ENCODE measurements at regions not wholly inside any gene's neighbourhood (a gene's known extent, or its start where the extent isn't known, plus 50 kb on each side); places are given as distances from the start of the nearest gene placed in this dataset.

DNA sequence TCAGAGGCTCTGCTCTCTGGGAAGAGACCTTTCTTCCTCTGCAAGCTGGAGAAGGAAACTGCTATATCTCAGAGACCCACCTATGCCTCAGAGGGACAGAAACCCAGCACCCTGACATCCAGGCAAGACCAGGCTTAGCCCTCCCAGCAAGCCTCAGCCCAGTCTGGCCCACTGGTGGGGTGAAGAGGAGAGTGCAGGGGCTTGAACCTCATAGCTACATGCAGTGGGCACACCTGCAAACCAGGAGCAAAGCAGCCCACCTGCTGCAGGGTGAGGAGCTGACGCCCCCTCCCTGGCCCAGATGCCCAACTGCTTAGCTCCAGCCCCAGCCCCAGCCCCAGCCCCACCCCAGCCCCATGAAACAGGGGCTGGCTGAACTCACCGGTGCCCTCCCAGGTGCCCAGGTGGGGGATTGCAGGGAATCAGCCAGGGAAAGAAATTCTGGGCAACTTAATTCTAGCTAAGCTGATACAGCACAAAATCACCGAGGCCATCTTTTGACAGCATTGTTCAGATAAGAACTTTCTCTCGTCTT is 246.8 kb downstream of the BUD13 start:
- H3K9me2 ChIP-seq, result no peaks in the 10 kb centered on the region
- H3K4me1 ChIP-seq (ENCODE audit: control insufficient read depth in 1 of 2, insufficient read depth in 2 of 2, low read depth in 1 of 2, low read length in 1 of 2), result no peaks in the 10 kb centered on the region; a peak in 1 of 4 replicates
- no peaks in the 10 kb centered on the region for H3K36me3 ChIP-seq (replicated peaks in 1 of 2; ENCODE audit: control insufficient read depth in 1 of 2, insufficient read depth in 2 of 2, low read length in 1 of 2)
- TF ChIP-seq EZH2phosphoT487 (IDR thresholded peaks at IDR 0.05; ENCODE audit: borderline replicate concordance, low read depth), result no peak
- TF ChIP-seq NFIC (IDR thresholded peaks at IDR 0.05; ENCODE audit: borderline replicate concordance), result no peak
- no peak for TF ChIP-seq RCOR1 (IDR thresholded peaks at IDR 0.05; ENCODE audit: low read length)
- TF ChIP-seq TEAD4 (IDR thresholded peaks at IDR 0.05; ENCODE audit: borderline replicate concordance, insufficient read depth), result no peak
- TF ChIP-seq SIN3A (IDR thresholded peaks at IDR 0.05; ENCODE audit: borderline replicate concordance, low read depth, low read length), result no peak
- TF ChIP-seq, protein P1, sequence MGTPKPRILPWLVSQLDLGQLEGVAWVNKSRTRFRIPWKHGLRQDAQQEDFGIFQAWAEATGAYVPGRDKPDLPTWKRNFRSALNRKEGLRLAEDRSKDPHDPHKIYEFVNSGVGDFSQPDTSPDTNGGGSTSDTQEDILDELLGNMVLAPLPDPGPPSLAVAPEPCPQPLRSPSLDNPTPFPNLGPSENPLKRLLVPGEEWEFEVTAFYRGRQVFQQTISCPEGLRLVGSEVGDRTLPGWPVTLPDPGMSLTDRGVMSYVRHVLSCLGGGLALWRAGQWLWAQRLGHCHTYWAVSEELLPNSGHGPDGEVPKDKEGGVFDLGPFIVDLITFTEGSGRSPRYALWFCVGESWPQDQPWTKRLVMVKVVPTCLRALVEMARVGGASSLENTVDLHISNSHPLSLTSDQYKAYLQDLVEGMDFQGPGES (IDR thresholded peaks at IDR 0.05; ENCODE audit: low read depth, low read length), result no peak
- TF ChIP-seq CHD2 (IDR thresholded peaks at IDR 0.05; ENCODE audit: low read length, partially characterized antibody), result no peak
- DNase-seq, result no peak
- no peaks in the 10 kb centered on the region for H3F3A ChIP-seq (replicated peaks; ENCODE audit: insufficient read depth)
- H4K20me1 ChIP-seq (ENCODE audit: insufficient read depth), result no peaks in the 10 kb centered on the region
- no peaks in the 10 kb centered on the region for H3K79me2 ChIP-seq (ENCODE audit: insufficient read depth)
- H3K9me3 ChIP-seq, result no peaks in the 10 kb centered on the region
- POLR2A ChIA-PET, result interaction anchor here (1.3 kb wide), 1 partner anchor 98 kb away, joined by 3 read pairs; no protein-coding TSS in a partner anchor
- no peaks in the 10 kb centered on the region for H3K27me3 ChIP-seq (ENCODE audit: insufficient read depth)
- CTCF ChIA-PET, result interaction anchor here (0.7 to 1.4 kb wide), 2 partner anchors 10 to 13 kb away, joined by 3 to 4 read pairs; no protein-coding TSS in a partner anchor
- WGBS (ENCODE audit: low lambda C conversion rate), result 50% methylated on average over 3 of the region's 4 CpGs
- H2AFZ ChIP-seq (ENCODE audit: low read depth), result no peak overlapping the region
- H3K4me2 ChIP-seq, result no peak overlapping the region
- no peak overlapping the region for H3K9ac ChIP-seq
- H3K4me3 ChIP-seq (ENCODE audit: low read depth in 2 of 2, low read length in 1 of 2), result no peak overlapping the region
- H3K27ac ChIP-seq (ENCODE audit: low read depth in 2 of 2, low read length in 1 of 2), result no peak overlapping the region

DNA sequence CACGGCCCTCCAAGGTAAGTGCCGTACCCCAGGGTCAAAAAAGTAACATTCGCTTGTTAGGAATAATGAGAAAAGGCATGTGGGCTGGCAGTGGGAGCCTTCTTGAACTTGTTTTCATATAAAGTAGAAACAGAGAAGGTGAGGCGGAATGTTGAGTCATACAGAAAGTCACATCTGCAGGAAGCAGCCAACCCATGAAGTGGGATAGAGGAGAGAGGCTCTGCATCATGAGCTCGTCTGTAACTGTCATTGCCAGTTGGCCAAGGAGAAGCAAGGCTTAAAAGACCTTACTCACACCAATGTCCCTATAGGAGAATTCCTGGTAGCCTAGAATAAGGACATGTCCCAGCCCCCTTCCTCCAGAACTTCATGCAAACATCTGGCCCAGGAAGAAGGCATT is 253.3 kb downstream of the BUD13 start:
- Histone ChIP-seq H3K27ac (ENCODE audit: low read depth in 2 of 2, low read length in 1 of 2) (no peak overlapping the region), H3K9me2 (no peaks in the 10 kb centered on the region), H3K4me1 (ENCODE audit: control insufficient read depth in 1 of 2, insufficient read depth in 2 of 2, low read depth in 1 of 2, low read length in 1 of 2) (peaks cover 0 to 14% of the 10 kb centered on the region in 2 experiments; a peak in 1 of 4 replicates), H3K9ac (no peak overlapping the region), H3K27me3 (ENCODE audit: insufficient read depth) (no peaks in the 10 kb centered on the region), H3K9me3 (no peaks in the 10 kb centered on the region), H3K4me3 (ENCODE audit: low read depth in 2 of 2, low read length in 1 of 2) (no peak overlapping the region), H3K4me2 (no peak overlapping the region), H4K20me1 (ENCODE audit: insufficient read depth) (no peaks in the 10 kb centered on the region), H3K36me3 (replicated peaks in 1 of 2; ENCODE audit: control insufficient read depth in 1 of 2, insufficient read depth in 2 of 2, low read length in 1 of 2) (no peaks in the 10 kb centered on the region), H3F3A (replicated peaks; ENCODE audit: insufficient read depth) (no peaks in the 10 kb centered on the region), H2AFZ (ENCODE audit: low read depth) (no peak overlapping the region), H3K79me2 (ENCODE audit: insufficient read depth) (no peaks in the 10 kb centered on the region)
- ChIA-PET POLR2A (interaction anchor here (0.9 kb wide), 1 partner anchor 13 kb away, joined by 3 read pairs; no protein-coding TSS in a partner anchor), CTCF (no interaction called here)
- no peak for DNase-seq
- TF ChIP-seq SIN3A (IDR thresholded peaks at IDR 0.05; ENCODE audit: borderline replicate concordance, low read depth, low read length) (no peak), RAD21 (IDR thresholded peaks at IDR 0.05; ENCODE audit: low read length) (no peak), RXRA (IDR thresholded peaks at IDR 0.05; ENCODE audit: borderline replicate concordance, low read depth) (no peak), GATA2 (CRISPR knock-in tag; IDR thresholded peaks at IDR 0.05) (no peak), ELF1 (IDR thresholded peaks at IDR 0.05) (no peak), RCOR1 (IDR thresholded peaks at IDR 0.05; ENCODE audit: low read length) (no peak), NFIC (IDR thresholded peaks at IDR 0.05; ENCODE audit: borderline replicate concordance) (no peak)
- TF ChIP-seq, protein P2, sequence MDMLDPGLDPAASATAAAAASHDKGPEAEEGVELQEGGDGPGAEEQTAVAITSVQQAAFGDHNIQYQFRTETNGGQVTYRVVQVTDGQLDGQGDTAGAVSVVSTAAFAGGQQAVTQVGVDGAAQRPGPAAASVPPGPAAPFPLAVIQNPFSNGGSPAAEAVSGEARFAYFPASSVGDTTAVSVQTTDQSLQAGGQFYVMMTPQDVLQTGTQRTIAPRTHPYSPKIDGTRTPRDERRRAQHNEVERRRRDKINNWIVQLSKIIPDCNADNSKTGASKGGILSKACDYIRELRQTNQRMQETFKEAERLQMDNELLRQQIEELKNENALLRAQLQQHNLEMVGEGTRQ (IDR thresholded peaks at IDR 0.05; ENCODE audit: borderline replicate concordance, low read depth, low read length), result no peak
- TF ChIP-seq, protein P3, sequence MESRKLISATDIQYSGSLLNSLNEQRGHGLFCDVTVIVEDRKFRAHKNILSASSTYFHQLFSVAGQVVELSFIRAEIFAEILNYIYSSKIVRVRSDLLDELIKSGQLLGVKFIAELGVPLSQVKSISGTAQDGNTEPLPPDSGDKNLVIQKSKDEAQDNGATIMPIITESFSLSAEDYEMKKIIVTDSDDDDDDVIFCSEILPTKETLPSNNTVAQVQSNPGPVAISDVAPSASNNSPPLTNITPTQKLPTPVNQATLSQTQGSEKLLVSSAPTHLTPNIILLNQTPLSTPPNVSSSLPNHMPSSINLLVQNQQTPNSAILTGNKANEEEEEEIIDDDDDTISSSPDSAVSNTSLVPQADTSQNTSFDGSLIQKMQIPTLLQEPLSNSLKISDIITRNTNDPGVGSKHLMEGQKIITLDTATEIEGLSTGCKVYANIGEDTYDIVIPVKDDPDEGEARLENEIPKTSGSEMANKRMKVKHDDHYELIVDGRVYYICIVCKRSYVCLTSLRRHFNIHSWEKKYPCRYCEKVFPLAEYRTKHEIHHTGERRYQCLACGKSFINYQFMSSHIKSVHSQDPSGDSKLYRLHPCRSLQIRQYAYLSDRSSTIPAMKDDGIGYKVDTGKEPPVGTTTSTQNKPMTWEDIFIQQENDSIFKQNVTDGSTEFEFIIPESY (IDR thresholded peaks at IDR 0.05; ENCODE audit: borderline replicate concordance, low read depth), result no peak
- 43% methylated on average over 5 of the region's 5 CpGs for WGBS (ENCODE audit: low lambda C conversion rate)

All from SK-N-SH (cell line).